Activated naive CD4-positive, alpha-beta T cell treated with anti-CD3 and anti-CD28 coated beads, Interleukin-2, amount 50 U/mL, for 16 hours (primary cell): ENCODE measurements at regions not wholly inside any gene's neighbourhood (a gene's known extent, or its start where the extent isn't known, plus 50 kb on each side); places are given as distances from the start of the nearest gene placed in this dataset.

Experiments
- DNase-seq: peaks from one replicate; pipeline ENCODE4 v3.0.0-alpha.2; 2020

GRCh38 chr7:22676385-22676784, 50.6 kb upstream of the IL6 start:
- DNase-seq: no peak

GRCh38 chr7:22675917-22676343, 51.1 kb upstream of the IL6 start:
- no peak for DNase-seq

- no peak for DNase-seq
Measured at GRCh38 chr7:22675421-22675820, 51.6 kb upstream of the IL6 start.

GRCh38 chr7:22672846-22673680, 53.9 kb upstream of the IL6 start:
- DNase-seq: no peak

GRCh38 chr7:22671177-22671879, 55.7 kb upstream of the IL6 start:
- DNase-seq: no peak

GRCh38 chr7:22670422-22670815, 56.6 kb upstream of the IL6 start:
- no peak for DNase-seq

- DNase-seq: no peak
Measured at GRCh38 chr7:22669692-22670421, 57.1 kb upstream of the IL6 start.

- no peak for DNase-seq
Measured at GRCh38 chr7:22668971-22669401, 58.0 kb upstream of the IL6 start.

GRCh38 chr7:22667562-22668239, 59.3 kb upstream of the IL6 start:
- DNase-seq: no peak

GRCh38 chr7:22667187-22667561, 59.8 kb upstream of the IL6 start:
- no peak for DNase-seq

- no peak for DNase-seq
Measured at GRCh38 chr7:22666732-22667131, 60.3 kb upstream of the IL6 start.

GRCh38 chr7:22665923-22666322, 61.1 kb upstream of the IL6 start:
- no peak for DNase-seq

- no peak for DNase-seq
Measured at GRCh38 chr7:22664988-22665798, 61.8 kb upstream of the IL6 start.

- no peak for DNase-seq
Measured at GRCh38 chr7:22663721-22664120, 63.3 kb upstream of the IL6 start.

GRCh38 chr7:22663357-22663718, 63.7 kb upstream of the IL6 start:
- no peak for DNase-seq

GRCh38 chr7:22662556-22663356, 64.2 kb upstream of the IL6 start:
- no peak for DNase-seq

- no peak for DNase-seq
Measured at GRCh38 chr7:22662036-22662435, 65.0 kb upstream of the IL6 start.

GRCh38 chr7:22660732-22661131, 66.3 kb upstream of the IL6 start:
- no peak for DNase-seq

- no peak for DNase-seq
Measured at GRCh38 chr7:22660293-22660692, 66.7 kb upstream of the IL6 start.

- DNase-seq: no peak
Measured at GRCh38 chr7:22659741-22660140, 67.3 kb upstream of the IL6 start.

- DNase-seq: no peak
Measured at GRCh38 chr7:22658031-22658430, 69.0 kb upstream of the IL6 start.
